AG09309 (cell line): ENCODE measurements at regions not wholly inside any gene's neighbourhood (a gene's known extent, or its start where the extent isn't known, plus 50 kb on each side); places are given as distances from the start of the nearest gene placed in this dataset.

Source experiments
- DNase-seq: peaks from one replicate; pipeline ENCODE4 v3.0.0-alpha.2; 2010; ENCODE audit warnings: low read depth
- H3K4me3 ChIP-seq: 2 replicates; pipeline ENCODE4 v1.5.1; 2011; ENCODE audit warnings: mild to moderate bottlenecking, low read depth, low read length, moderate library complexity; ENCODE audit not compliant: control insufficient read depth
- TF ChIP-seq, protein P1 (sequence below): IDR thresholded peaks from 2 replicates; pipeline ENCODE4 v1.5.1; 2011; ENCODE audit warnings: mild to moderate bottlenecking, low read depth, low read length, inconsistent platforms; ENCODE audit not compliant: insufficient read depth, control insufficient read depth; ENCODE audit errors: missing control alignments

DNA sequence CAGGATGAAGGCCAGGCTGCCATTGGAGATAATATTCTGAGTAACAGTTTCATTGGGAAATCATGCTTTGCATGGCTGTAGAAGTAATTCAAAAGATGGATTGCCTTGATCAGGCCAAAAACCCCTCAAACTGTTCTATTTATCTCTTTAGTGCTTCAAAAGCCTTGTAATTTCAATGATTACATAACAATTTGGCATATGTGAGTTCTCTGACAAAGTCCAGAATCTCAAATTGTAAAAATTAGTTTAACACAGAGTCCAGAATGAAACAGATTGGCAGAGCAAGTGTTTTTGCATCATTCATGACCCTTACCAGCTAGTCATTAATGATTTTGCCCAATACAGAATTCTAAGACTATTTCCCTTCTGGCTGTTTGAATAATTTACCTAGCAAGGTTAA is 347.3 kb downstream of the SPRY1 start:
- H3K4me3 ChIP-seq = no peak overlapping the region
- DNase-seq = no peak
- TF ChIP-seq, protein P1, sequence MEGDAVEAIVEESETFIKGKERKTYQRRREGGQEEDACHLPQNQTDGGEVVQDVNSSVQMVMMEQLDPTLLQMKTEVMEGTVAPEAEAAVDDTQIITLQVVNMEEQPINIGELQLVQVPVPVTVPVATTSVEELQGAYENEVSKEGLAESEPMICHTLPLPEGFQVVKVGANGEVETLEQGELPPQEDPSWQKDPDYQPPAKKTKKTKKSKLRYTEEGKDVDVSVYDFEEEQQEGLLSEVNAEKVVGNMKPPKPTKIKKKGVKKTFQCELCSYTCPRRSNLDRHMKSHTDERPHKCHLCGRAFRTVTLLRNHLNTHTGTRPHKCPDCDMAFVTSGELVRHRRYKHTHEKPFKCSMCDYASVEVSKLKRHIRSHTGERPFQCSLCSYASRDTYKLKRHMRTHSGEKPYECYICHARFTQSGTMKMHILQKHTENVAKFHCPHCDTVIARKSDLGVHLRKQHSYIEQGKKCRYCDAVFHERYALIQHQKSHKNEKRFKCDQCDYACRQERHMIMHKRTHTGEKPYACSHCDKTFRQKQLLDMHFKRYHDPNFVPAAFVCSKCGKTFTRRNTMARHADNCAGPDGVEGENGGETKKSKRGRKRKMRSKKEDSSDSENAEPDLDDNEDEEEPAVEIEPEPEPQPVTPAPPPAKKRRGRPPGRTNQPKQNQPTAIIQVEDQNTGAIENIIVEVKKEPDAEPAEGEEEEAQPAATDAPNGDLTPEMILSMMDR = no peak

DNA sequence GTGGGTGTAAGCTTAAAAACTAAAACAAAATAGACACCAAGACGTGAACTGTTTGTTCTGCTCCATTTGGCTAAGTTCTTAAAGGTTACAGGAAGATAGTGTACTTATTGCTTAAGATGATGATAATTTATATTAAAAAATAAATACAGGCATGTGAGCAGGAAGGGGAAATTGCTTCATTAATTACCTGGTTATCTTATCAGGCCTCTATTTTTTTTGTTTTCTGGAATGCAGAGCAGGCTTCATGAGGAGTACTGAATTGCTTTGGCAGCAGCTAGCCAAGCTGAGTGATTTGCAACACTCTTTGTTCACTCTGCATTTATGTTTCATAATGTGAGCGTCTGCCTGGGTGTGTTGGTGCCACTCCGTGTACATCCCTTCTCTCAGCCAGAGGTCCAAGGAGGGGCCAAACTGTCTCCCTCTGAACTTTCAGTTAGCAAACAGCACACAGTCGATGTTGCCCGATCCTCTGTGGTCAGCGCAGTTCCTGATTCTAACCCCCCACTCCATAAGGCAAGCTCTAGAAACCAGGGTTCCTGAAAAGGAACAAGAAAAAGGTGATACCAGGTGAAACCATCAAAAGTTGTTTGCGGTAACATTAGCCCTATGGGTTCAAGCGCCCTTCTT is 348.2 kb downstream of the SPRY1 start:
- DNase-seq = no peak
- TF ChIP-seq, protein P1 = no peak
- no peak overlapping the region for H3K4me3 ChIP-seq

DNA sequence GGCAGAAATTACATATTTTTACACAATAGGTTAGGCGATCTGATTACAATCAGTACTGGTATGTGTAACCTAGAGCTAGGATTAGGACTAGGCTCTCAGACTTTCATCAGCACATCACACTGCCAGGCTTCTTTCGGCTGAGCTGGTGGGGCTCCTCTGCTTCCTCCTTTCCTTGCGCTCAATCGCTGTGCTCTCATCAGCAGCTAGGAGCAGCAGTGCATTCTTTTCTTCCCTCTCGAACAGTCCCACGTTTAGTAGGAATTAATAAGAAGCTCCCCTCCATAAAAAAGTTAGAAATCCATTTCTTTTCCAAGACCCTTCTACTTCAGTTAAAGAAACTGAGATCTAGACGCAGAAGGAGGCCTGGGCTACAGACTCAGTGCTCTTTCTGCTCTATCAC is 350.4 kb downstream of the SPRY1 start:
- TF ChIP-seq, protein P1 = peak; percentile 4
- no peak for DNase-seq
- H3K4me3 ChIP-seq = no peak overlapping the region

DNA sequence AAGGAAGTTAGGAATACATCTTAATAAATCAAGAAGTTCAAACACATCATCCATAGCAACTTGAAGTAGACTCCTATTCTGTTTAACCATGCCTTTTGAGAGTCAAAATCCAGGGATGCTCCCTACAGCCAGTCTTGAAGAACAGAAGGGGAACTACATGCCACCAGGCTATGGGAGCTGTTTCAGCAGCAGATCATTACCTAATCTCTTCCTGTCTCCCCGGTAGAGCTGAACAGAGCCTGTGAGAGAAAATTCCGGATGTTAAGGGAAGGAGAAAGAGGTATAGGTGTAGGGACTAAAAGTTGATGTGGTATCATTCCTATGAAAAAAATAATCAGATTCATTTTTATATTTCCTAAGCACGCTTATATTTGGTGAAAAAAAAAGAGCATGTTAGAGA is 352.2 kb downstream of the SPRY1 start:
- H3K4me3 ChIP-seq = no peak overlapping the region
- DNase-seq = no peak
- TF ChIP-seq, protein P1 = no peak

DNA sequence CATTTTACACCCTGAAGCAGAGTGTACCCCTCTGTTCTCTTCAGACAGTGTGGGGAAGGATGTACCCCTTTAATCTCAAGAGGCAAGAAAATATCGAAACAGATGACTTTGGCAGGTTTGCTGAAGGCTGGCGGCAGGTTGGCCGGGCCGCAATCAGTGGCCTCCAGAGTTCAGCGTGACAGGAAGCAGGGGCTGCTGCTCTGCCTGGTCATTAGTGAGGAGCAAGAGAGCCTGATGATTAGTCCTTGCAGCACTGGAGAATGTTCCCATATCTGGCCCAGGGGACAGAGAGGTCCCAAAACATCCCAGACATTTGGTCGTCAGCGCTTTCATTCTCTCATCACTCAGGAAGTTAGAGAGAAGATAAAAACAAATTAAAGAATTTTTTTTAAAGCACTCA is 352.8 kb downstream of the SPRY1 start:
- no peak overlapping the region for H3K4me3 ChIP-seq
- DNase-seq = no peak
- TF ChIP-seq, protein P1 = no peak

DNA sequence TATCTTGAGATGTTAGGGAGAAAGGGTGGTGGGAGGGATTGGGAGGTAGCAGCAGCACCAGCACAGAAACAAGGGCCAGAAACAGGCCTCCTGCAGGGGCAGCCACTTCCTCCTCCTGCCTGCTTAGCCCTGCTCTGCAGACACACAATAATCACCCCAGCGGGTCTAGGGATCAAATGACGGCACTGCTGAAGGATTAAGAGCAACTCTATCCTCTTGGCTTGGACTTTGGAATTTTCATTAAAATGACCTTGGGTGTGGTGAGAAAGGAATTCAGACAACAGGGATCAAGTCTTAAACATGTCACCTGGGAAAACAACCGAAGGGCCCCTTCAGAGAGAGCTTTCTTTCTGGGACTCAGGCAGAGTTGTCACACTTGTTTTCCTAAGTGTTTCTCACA is 353.4 kb downstream of the SPRY1 start:
- TF ChIP-seq, protein P1 = no peak
- no peak for DNase-seq
- no peak overlapping the region for H3K4me3 ChIP-seq

DNA sequence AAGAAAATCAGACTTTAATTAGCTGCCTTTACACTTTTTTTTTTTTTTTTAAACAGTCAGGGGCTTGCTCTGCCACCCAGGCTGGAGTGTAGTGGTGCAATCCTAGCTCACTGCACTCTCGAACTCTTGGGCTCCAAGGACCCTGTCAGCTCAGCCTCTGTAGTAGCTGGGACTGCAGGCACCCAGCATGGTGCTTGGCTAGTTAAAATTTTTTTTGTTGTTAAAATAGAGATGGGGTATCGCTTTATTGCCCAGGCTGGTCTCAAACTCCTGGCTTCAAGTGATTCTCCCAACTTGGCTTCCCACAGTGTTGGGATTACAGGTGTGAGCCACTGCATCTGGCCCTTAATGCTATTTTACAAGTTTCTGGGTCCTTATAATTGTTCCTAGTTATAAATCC is 359.1 kb downstream of the SPRY1 start:
- TF ChIP-seq, protein P1 = no peak
- H3K4me3 ChIP-seq = no peak overlapping the region
- DNase-seq = no peak
